ENCODE measurements at regions not wholly inside any gene's neighbourhood (a gene's known extent, or its start where the extent isn't known, plus 50 kb on each side); places are given as distances from the start of the nearest gene placed in this dataset.

DNA sequence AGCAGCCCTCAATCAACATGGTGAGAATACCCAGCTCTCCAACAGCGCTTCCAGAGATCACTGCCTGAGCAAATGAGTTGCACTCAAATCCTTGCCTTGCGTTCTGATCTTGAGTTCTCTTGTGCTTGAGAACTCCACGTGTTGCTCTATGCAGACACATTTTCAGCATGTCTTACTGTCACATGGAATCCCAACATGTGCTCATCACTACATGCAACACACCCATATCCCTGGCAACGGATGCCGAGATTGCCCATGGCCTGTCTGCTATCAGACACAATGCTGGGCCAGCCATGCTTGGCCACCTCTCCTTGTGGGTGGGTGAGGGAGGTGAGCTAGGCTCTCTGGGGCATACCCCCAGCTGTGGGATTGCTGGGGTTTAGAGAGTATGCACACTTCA lies 91.9 kb upstream of the LDAH start:
- H3K27me3 ChIP-seq (ENCODE audit: control insufficient read depth, insufficient read depth, low read length): no peaks in the 10 kb centered on the region
- H3K9me3 ChIP-seq (ENCODE audit: control insufficient read depth, insufficient read depth, low read length): no peaks in the 10 kb centered on the region
- H3K36me3 ChIP-seq (ENCODE audit: control insufficient read depth, insufficient read depth, low read length): no peaks in the 10 kb centered on the region
- no CpG with 5 or more reads among the region's 5 CpGs for WGBS (ENCODE audit: insufficient coverage, insufficient read length)
- no peak overlapping the region for H3K4me3 ChIP-seq (ENCODE audit: low read length)
- no peaks in the 10 kb centered on the region for H3K4me1 ChIP-seq (ENCODE audit: control insufficient read depth, insufficient read depth, low read length)
- no peak overlapping the region for H3K27ac ChIP-seq (ENCODE audit: low read length)
- DNase-seq (ENCODE audit: low read depth, low spot score): no peak

- H3K27me3 ChIP-seq (ENCODE audit: control insufficient read depth, insufficient read depth, low read length): no peaks in the 10 kb centered on the region
- DNase-seq (ENCODE audit: low read depth, low spot score): no peak
- no CpG with 5 or more reads among the region's 4 CpGs for WGBS (ENCODE audit: insufficient coverage, insufficient read length)
Observed at GRCh38 chr2:20914087-20914486, 91.2 kb upstream of the LDAH start.

DNA sequence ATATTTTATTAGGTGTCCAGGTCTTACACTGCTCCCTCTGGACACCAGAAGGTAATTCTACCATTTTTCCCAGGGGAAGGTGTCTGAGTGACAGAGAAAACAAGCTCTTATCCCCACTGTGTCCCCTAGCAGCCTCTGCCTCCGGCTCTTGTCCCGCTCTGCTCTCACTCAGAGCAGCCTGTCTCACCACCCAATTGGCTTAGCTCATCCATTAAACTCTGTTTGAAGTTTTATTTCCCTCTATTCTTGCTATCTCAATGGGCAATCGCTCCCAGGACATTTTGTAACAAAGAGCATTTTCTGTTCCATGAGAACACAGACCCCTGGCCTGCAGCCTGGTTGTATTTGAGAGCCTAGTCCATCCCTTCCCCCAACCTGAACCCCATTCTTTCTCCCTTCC lies 90.6 kb upstream of the LDAH start:
- H3K4me3 ChIP-seq (ENCODE audit: low read length): no peak overlapping the region
- no peaks in the 10 kb centered on the region for H3K4me1 ChIP-seq (ENCODE audit: control insufficient read depth, insufficient read depth, low read length)
- DNase-seq (ENCODE audit: low read depth, low spot score): no peak
- H3K36me3 ChIP-seq (ENCODE audit: control insufficient read depth, insufficient read depth, low read length): no peaks in the 10 kb centered on the region
- H3K9me3 ChIP-seq (ENCODE audit: control insufficient read depth, insufficient read depth, low read length): no peaks in the 10 kb centered on the region
- no peaks in the 10 kb centered on the region for H3K27me3 ChIP-seq (ENCODE audit: control insufficient read depth, insufficient read depth, low read length)
- H3K27ac ChIP-seq (ENCODE audit: low read length): no peak overlapping the region
- no CpG with 5 or more reads among the region's 3 CpGs for WGBS (ENCODE audit: insufficient coverage, insufficient read length)

More at GRCh38 chr2:20914087-20914486, 91.2 kb upstream of the LDAH start:
- Histone ChIP-seq H3K4me1 (ENCODE audit: control insufficient read depth, insufficient read depth, low read length) (no peaks in the 10 kb centered on the region), H3K4me3 (ENCODE audit: low read length) (no peak overlapping the region), H3K9me3 (ENCODE audit: control insufficient read depth, insufficient read depth, low read length) (no peaks in the 10 kb centered on the region), H3K36me3 (ENCODE audit: control insufficient read depth, insufficient read depth, low read length) (no peaks in the 10 kb centered on the region), H3K27ac (ENCODE audit: low read length) (no peak overlapping the region)

- Histone ChIP-seq H3K9me3 (ENCODE audit: control insufficient read depth, insufficient read depth, low read length) (no peaks in the 10 kb centered on the region), H3K27ac (ENCODE audit: low read length) (no peak overlapping the region), H3K4me1 (ENCODE audit: control insufficient read depth, insufficient read depth, low read length) (no peaks in the 10 kb centered on the region), H3K36me3 (ENCODE audit: control insufficient read depth, insufficient read depth, low read length) (no peaks in the 10 kb centered on the region), H3K27me3 (ENCODE audit: control insufficient read depth, insufficient read depth, low read length) (no peaks in the 10 kb centered on the region), H3K4me3 (ENCODE audit: low read length) (no peak overlapping the region)
- WGBS (ENCODE audit: insufficient coverage, insufficient read length): no CpG with 5 or more reads among the region's 2 CpGs
- DNase-seq (ENCODE audit: low read depth, low spot score): no peak
Observed at GRCh38 chr2:20900052-20900636, 77.2 kb upstream of the LDAH start.

- Histone ChIP-seq H3K27ac (ENCODE audit: low read length) (no peak overlapping the region), H3K4me3 (ENCODE audit: low read length) (no peak overlapping the region), H3K9me3 (ENCODE audit: control insufficient read depth, insufficient read depth, low read length) (no peaks in the 10 kb centered on the region), H3K36me3 (ENCODE audit: control insufficient read depth, insufficient read depth, low read length) (no peaks in the 10 kb centered on the region), H3K4me1 (ENCODE audit: control insufficient read depth, insufficient read depth, low read length) (no peaks in the 10 kb centered on the region), H3K27me3 (ENCODE audit: control insufficient read depth, insufficient read depth, low read length) (no peaks in the 10 kb centered on the region)
- no CpG with 5 or more reads among the region's 2 CpGs for whole genome bisulfite sequencing (ENCODE audit: insufficient coverage, insufficient read length)
- DNase-seq (ENCODE audit: low read depth, low spot score): no peak
Observed at GRCh38 chr2:20897874-20898453, 75.1 kb upstream of the LDAH start.

DNA sequence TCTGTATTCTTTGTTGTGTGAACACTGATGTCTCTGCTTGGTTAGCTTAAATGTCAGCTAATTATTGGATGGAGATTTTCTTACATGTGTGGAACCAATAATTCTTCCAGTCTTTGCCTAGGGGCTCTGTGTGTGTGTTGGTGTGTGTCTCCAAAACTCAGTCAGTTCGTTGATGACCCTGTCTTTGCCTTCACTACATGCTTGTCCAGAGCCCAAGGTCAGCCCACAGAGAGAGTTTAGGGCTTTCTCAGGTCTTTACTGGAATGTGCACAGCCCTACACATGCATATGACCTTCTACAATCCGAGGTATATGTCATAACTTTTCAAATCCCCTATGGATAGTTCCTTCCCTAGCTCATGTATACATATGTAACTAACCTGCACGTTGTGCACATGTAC lies 74.1 kb upstream of the LDAH start:
- no peaks in the 10 kb centered on the region for H3K36me3 ChIP-seq (ENCODE audit: control insufficient read depth, insufficient read depth, low read length)
- H3K27ac ChIP-seq (ENCODE audit: low read length): no peak overlapping the region
- H3K4me1 ChIP-seq (ENCODE audit: control insufficient read depth, insufficient read depth, low read length): no peaks in the 10 kb centered on the region
- no peaks in the 10 kb centered on the region for H3K9me3 ChIP-seq (ENCODE audit: control insufficient read depth, insufficient read depth, low read length)
- no CpG with 5 or more reads among the region's 3 CpGs for WGBS (ENCODE audit: insufficient coverage, insufficient read length)
- no peak for DNase-seq (ENCODE audit: low read depth, low spot score)
- no peaks in the 10 kb centered on the region for H3K27me3 ChIP-seq (ENCODE audit: control insufficient read depth, insufficient read depth, low read length)
- H3K4me3 ChIP-seq (ENCODE audit: low read length): no peak overlapping the region

GRCh38 chr2:20884829-20885228 lies 61.9 kb upstream of the LDAH start:
- Histone ChIP-seq H3K4me1 (ENCODE audit: control insufficient read depth, insufficient read depth, low read length) (no peaks in the 10 kb centered on the region), H3K36me3 (ENCODE audit: control insufficient read depth, insufficient read depth, low read length) (no peaks in the 10 kb centered on the region), H3K9me3 (ENCODE audit: control insufficient read depth, insufficient read depth, low read length) (peaks cover 3% of the 10 kb centered on the region; the same call in 1 of the 2 replicates), H3K27ac (ENCODE audit: low read length) (no peak overlapping the region), H3K27me3 (ENCODE audit: control insufficient read depth, insufficient read depth, low read length) (no peaks in the 10 kb centered on the region), H3K4me3 (ENCODE audit: low read length) (no peak overlapping the region)
- WGBS (ENCODE audit: insufficient coverage, insufficient read length): no CpG with 5 or more reads among the region's 5 CpGs
- DNase-seq (ENCODE audit: low read depth, low spot score): no peak

DNA sequence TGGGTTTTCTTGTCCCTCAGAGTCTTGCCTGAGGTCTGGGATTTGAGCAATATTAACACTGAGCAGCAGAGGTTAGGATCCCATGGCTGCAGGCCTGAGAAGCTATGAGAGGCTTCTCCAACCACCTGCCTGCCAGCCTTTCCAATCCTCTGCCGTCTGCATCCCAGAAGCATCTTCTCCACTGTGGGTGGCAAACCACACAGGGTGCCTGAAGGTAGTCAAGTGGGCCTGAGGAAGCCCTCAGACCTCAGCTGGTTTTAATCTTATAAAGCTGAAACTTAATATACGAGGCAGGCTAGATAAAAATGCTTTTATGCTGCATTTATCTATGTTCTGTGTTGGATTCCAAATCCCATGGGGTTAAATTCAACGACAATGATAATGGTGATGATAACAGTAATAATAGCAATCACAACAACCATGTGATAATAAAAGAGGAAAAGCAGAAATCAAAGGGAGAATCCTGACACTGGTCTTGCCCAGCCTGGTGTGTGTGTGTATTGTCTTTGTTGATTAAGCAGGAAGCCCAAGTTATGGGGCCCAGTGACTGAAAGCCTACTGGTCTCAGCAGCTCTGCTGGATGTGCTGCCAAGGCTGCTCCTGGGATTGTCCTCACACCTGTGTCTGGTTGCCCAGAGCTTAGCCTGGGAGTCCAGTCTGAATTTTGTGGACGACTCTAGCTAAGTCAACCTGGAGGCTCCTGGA lies 59.7 kb upstream of the LDAH start:
- no peak for DNase-seq (ENCODE audit: low read depth, low spot score)
- no peaks in the 10 kb centered on the region for H3K27me3 ChIP-seq (ENCODE audit: control insufficient read depth, insufficient read depth, low read length)
- no peaks in the 10 kb centered on the region for H3K36me3 ChIP-seq (ENCODE audit: control insufficient read depth, insufficient read depth, low read length)
- no peak overlapping the region for H3K4me3 ChIP-seq (ENCODE audit: low read length)
- no CpG with 5 or more reads among the region's 4 CpGs for WGBS (ENCODE audit: insufficient coverage, insufficient read length)
- peaks cover 3% of the 10 kb centered on the region; the same call in 1 of the 2 replicates for H3K9me3 ChIP-seq (ENCODE audit: control insufficient read depth, insufficient read depth, low read length)
- no peak overlapping the region for H3K27ac ChIP-seq (ENCODE audit: low read length)
- H3K4me1 ChIP-seq (ENCODE audit: control insufficient read depth, insufficient read depth, low read length): no peaks in the 10 kb centered on the region

DNA sequence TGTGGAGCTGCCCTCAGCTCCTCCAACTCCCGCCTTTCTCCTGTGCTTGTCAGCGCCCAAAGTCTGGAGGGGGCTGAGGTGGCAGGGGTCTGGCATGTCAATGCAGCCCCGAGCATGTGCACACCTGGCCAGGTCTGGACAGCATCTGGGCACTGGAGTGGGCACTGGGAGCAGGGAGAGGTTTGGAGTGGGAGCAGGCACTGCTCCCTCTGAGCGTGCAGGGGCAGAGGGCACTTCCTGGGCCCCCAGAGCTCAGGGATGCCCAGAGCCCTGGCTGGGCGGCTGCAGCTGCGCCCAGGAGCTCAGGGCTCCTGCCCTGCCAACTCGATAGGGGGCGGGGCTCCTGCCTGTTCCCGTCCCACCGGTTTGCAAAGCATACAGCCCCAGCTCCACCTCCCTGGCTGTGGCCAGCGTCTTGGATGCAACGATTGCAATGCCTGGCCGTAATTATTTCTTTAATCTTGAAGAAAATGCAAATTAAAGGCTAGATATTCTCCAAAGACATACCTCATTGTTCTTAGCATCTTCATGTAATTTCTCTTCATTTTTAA lies 57.4 kb upstream of the LDAH start:
- no peak for DNase-seq (ENCODE audit: low read depth, low spot score)
- H3K4me1 ChIP-seq (ENCODE audit: control insufficient read depth, insufficient read depth, low read length): no peaks in the 10 kb centered on the region
- H3K36me3 ChIP-seq (ENCODE audit: control insufficient read depth, insufficient read depth, low read length): no peaks in the 10 kb centered on the region
- WGBS (ENCODE audit: insufficient coverage, insufficient read length): no CpG with 5 or more reads among the region's 13 CpGs
- H3K27me3 ChIP-seq (ENCODE audit: control insufficient read depth, insufficient read depth, low read length): no peaks in the 10 kb centered on the region
- peaks cover 3% of the 10 kb centered on the region; the same call in 1 of the 2 replicates for H3K9me3 ChIP-seq (ENCODE audit: control insufficient read depth, insufficient read depth, low read length)
- no peak overlapping the region for H3K4me3 ChIP-seq (ENCODE audit: low read length)
- H3K27ac ChIP-seq (ENCODE audit: low read length): no peak overlapping the region

DNA sequence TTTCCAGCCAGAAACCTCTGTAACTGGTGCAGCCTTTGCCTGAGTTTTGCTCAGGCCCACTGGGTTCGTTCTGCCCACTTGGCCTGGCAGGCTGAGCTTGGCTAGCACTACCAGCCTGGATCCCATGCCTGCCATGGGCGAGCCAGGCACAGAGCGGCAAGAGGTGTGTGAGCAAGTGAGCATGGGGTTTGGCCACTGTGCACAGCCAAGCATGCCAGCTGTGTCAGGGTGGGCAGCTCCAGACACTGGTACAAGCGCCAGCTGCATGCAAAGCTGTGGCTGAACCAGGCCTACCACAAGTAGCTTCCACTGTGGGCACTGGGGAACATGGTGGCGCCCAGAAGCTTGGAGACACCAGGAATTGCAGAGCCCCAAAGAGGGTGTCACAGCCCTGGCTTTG lies 56.3 kb upstream of the LDAH start:
- Histone ChIP-seq H3K36me3 (ENCODE audit: control insufficient read depth, insufficient read depth, low read length) (no peaks in the 10 kb centered on the region), H3K4me1 (ENCODE audit: control insufficient read depth, insufficient read depth, low read length) (no peaks in the 10 kb centered on the region), H3K4me3 (ENCODE audit: low read length) (no peak overlapping the region), H3K27me3 (ENCODE audit: control insufficient read depth, insufficient read depth, low read length) (no peaks in the 10 kb centered on the region), H3K27ac (ENCODE audit: low read length) (no peak overlapping the region), H3K9me3 (ENCODE audit: control insufficient read depth, insufficient read depth, low read length) (peaks cover 3% of the 10 kb centered on the region; the same call in 1 of the 2 replicates)
- WGBS (ENCODE audit: insufficient coverage, insufficient read length): no CpG with 5 or more reads among the region's 5 CpGs
- no peak for DNase-seq (ENCODE audit: low read depth, low spot score)
